ENCODE measurements at regions not wholly inside any gene's neighbourhood (a gene's known extent, or its start where the extent isn't known, plus 50 kb on each side); places are given as distances from the start of the nearest gene placed in this dataset.

GRCh38 chr10:114713525-114714090 is 55.5 kb upstream of the ABLIM1 start:
- no peak for TF ChIP-seq CTCF (IDR thresholded peaks at IDR 0.05)
- TF ChIP-seq POLR2A (IDR thresholded peaks at IDR 0.05): no peak
